ENCODE measurements at regions not wholly inside any gene's neighbourhood (a gene's known extent, or its start where the extent isn't known, plus 50 kb on each side); places are given as distances from the start of the nearest gene placed in this dataset.

DNA sequence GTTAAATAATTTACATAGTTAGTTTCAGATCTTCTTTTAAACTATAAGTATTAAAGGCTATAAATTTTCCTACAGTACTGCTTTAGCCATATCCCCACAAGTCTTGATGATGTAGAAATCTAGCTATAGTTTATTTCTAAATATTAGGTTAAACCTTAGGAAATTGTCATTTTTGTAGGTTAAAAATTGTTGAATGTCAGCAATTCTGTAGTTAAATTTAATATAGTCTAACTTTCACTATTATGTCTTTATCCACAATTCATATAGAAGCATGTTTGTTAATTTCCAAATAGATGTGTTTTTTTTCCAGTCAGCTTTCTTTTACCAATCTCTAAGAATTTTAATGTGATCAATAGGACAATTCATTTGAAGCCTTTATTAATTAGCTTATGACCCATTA, 199.7 kb downstream of the ETAA1 start:
- CTCF ChIA-PET: interaction anchor here (0.6 kb wide), 1 partner anchor 52 kb away, joined by 3 read pairs; no protein-coding TSS in a partner anchor
- in situ Hi-C loops (cut with MboI): no loop called here
- Histone ChIP-seq H3K79me2 (ENCODE audit: control insufficient read depth, insufficient read depth, low read length) (no peaks in the 10 kb centered on the region), H4K20me1 (ENCODE audit: control insufficient read depth, insufficient read depth) (no peaks in the 10 kb centered on the region), H3K4me2 (ENCODE audit: control insufficient read depth, insufficient read depth) (no peak overlapping the region), H3K9me3 (replicated peaks; ENCODE audit: control insufficient read depth, insufficient read depth, low read length) (no peaks in the 10 kb centered on the region), H3K9ac (ENCODE audit: control insufficient read depth, insufficient read depth, low read length) (no peak overlapping the region), H3K36me3 (ENCODE audit: control insufficient read depth in 2 of 2, insufficient read depth in 2 of 2, low read length in 1 of 2) (no peaks in the 10 kb centered on the region), H3K27ac (ENCODE audit: control insufficient read depth, insufficient read depth) (no peak overlapping the region), H3K4me1 (ENCODE audit: control insufficient read depth, insufficient read depth, low read length) (no peaks in the 10 kb centered on the region), H2AFZ (ENCODE audit: control insufficient read depth, low read depth, low read length) (no peak overlapping the region), H3K4me3 (no peak overlapping the region), H3K27me3 (replicated peaks in 1 of 2; ENCODE audit: control insufficient read depth in 2 of 2, insufficient read depth in 2 of 2, low read length in 1 of 2) (no peaks in the 10 kb centered on the region)
- intact Hi-C loops (cut with micrococcal nuclease; ENCODE audit: unreplicated experiment): no loop called here
- DNase-seq (ENCODE audit: low read depth, low spot score): no peak
- no peak for FAIRE-seq
- ATAC-seq: no peak
- BruUV-seq (replicated peaks): no TSS peak
- RAD21 ChIA-PET (ENCODE audit: unreplicated experiment): no interaction called here
- POLR2A ChIA-PET: no interaction called here
- SMC1A ChIA-PET (ENCODE audit: uncharacterized antibody, unreplicated experiment): no interaction called here
- TF ChIP-seq CBX3 (IDR thresholded peaks at IDR 0.05; ENCODE audit: borderline replicate concordance, low read depth) (no peak), RELA (IDR thresholded peaks at IDR 0.05; ENCODE audit: borderline replicate concordance, partially characterized antibody) (no peak), SPI1 (IDR thresholded peaks at IDR 0.05; ENCODE audit: borderline replicate concordance, insufficient read depth, low read depth, low read length) (no peak), HDGF (IDR thresholded peaks at IDR 0.05) (no peak), STAT3 (IDR thresholded peaks at IDR 0.05; ENCODE audit: low read depth, low read length) (no peak), RUNX3 (IDR thresholded peaks at IDR 0.05; ENCODE audit: low read length) (no peak), POU2F2 (IDR thresholded peaks at IDR 0.05; ENCODE audit: borderline replicate concordance, low read depth, low read length) (no peak), EP300 (IDR thresholded peaks at IDR 0.05; ENCODE audit: borderline replicate concordance in 1 of 2, control insufficient read depth in 1 of 2, low read depth in 2 of 2, low read length in 2 of 2) (no peak), POLR2A (IDR thresholded peaks at IDR 0.05; ENCODE audit: low read depth, low read length) (no peak), IKZF1 (conservative IDR thresholded peaks at IDR 0.05) (no peak), PAX8 (IDR thresholded peaks at IDR 0.05) (no peak)
- TF ChIP-seq, protein P1, sequence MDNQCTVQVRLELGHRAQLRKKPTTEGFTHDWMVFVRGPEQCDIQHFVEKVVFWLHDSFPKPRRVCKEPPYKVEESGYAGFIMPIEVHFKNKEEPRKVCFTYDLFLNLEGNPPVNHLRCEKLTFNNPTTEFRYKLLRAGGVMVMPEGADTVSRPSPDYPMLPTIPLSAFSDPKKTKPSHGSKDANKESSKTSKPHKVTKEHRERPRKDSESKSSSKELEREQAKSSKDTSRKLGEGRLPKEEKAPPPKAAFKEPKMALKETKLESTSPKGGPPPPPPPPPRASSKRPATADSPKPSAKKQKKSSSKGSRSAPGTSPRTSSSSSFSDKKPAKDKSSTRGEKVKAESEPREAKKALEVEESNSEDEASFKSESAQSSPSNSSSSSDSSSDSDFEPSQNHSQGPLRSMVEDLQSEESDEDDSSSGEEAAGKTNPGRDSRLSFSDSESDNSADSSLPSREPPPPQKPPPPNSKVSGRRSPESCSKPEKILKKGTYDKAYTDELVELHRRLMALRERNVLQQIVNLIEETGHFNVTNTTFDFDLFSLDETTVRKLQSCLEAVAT (IDR thresholded peaks at IDR 0.05): no peak
- TF ChIP-seq, protein P2, sequence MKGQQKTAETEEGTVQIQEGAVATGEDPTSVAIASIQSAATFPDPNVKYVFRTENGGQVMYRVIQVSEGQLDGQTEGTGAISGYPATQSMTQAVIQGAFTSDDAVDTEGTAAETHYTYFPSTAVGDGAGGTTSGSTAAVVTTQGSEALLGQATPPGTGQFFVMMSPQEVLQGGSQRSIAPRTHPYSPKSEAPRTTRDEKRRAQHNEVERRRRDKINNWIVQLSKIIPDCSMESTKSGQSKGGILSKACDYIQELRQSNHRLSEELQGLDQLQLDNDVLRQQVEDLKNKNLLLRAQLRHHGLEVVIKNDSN (IDR thresholded peaks at IDR 0.05; ENCODE audit: borderline replicate concordance, extremely low read length, insufficient read depth, low read depth, low read length): no peak
- TF ChIP-seq, protein P3, sequence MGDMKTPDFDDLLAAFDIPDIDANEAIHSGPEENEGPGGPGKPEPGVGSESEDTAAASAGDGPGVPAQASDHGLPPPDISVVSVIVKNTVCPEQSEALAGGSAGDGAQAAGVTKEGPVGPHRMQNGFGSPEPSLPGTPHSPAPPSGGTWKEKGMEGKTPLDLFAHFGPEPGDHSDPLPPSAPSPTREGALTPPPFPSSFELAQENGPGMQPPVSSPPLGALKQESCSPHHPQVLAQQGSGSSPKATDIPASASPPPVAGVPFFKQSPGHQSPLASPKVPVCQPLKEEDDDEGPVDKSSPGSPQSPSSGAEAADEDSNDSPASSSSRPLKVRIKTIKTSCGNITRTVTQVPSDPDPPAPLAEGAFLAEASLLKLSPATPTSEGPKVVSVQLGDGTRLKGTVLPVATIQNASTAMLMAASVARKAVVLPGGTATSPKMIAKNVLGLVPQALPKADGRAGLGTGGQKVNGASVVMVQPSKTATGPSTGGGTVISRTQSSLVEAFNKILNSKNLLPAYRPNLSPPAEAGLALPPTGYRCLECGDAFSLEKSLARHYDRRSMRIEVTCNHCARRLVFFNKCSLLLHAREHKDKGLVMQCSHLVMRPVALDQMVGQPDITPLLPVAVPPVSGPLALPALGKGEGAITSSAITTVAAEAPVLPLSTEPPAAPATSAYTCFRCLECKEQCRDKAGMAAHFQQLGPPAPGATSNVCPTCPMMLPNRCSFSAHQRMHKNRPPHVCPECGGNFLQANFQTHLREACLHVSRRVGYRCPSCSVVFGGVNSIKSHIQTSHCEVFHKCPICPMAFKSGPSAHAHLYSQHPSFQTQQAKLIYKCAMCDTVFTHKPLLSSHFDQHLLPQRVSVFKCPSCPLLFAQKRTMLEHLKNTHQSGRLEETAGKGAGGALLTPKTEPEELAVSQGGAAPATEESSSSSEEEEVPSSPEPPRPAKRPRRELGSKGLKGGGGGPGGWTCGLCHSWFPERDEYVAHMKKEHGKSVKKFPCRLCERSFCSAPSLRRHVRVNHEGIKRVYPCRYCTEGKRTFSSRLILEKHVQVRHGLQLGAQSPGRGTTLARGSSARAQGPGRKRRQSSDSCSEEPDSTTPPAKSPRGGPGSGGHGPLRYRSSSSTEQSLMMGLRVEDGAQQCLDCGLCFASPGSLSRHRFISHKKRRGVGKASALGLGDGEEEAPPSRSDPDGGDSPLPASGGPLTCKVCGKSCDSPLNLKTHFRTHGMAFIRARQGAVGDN (IDR thresholded peaks at IDR 0.05): no peak
- TF ChIP-seq, protein P4, sequence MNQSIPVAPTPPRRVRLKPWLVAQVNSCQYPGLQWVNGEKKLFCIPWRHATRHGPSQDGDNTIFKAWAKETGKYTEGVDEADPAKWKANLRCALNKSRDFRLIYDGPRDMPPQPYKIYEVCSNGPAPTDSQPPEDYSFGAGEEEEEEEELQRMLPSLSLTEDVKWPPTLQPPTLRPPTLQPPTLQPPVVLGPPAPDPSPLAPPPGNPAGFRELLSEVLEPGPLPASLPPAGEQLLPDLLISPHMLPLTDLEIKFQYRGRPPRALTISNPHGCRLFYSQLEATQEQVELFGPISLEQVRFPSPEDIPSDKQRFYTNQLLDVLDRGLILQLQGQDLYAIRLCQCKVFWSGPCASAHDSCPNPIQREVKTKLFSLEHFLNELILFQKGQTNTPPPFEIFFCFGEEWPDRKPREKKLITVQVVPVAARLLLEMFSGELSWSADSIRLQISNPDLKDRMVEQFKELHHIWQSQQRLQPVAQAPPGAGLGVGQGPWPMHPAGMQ (IDR thresholded peaks at IDR 0.05; ENCODE audit: borderline replicate concordance): no peak
- TF ChIP-seq, protein P5, sequence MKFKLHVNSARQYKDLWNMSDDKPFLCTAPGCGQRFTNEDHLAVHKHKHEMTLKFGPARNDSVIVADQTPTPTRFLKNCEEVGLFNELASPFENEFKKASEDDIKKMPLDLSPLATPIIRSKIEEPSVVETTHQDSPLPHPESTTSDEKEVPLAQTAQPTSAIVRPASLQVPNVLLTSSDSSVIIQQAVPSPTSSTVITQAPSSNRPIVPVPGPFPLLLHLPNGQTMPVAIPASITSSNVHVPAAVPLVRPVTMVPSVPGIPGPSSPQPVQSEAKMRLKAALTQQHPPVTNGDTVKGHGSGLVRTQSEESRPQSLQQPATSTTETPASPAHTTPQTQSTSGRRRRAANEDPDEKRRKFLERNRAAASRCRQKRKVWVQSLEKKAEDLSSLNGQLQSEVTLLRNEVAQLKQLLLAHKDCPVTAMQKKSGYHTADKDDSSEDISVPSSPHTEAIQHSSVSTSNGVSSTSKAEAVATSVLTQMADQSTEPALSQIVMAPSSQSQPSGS (IDR thresholded peaks at IDR 0.05; ENCODE audit: low read length): no peak

Measured in GM12878 (cell line).